Suprapubic skin (tissue), 4 donors: ENCODE measurements at regions not wholly inside any gene's neighbourhood (a gene's known extent, or its start where the extent isn't known, plus 50 kb on each side); places are given as distances from the start of the nearest gene placed in this dataset.

Source experiments
- DNase-seq, 2 donors: peaks; one replicate each; pipeline ENCODE4 v3.0.0-alpha.2; 2019; ENCODE audit warnings: low spot score in 2 of 2
- H3K27ac ChIP-seq: fragments of 200-600 bp; sonication (generic); one replicate; pipeline ENCODE4 v1.5.1; 2019
- H3K27me3 ChIP-seq: fragments of 200-600 bp; sonication (generic); one replicate; pipeline ENCODE4 v1.5.1; 2019
- H3K36me3 ChIP-seq: fragments of 200-600 bp; sonication (generic); one replicate; pipeline ENCODE4 v1.5.1; 2019
- H3K4me1 ChIP-seq: fragments of 200-600 bp; sonication (generic); one replicate; pipeline ENCODE4 v1.5.1; 2019
- H3K4me3 ChIP-seq: fragments of 200-600 bp; sonication (generic); one replicate; pipeline ENCODE4 v1.5.1; 2019; ENCODE audit warnings: mild to moderate bottlenecking
- H3K9me3 ChIP-seq: fragments of 200-600 bp; sonication (generic); one replicate; pipeline ENCODE4 v1.5.1; 2019
- EP300 ChIP-seq: sonication (generic); formaldehyde crosslinking; IDR thresholded peaks from one replicate; pipeline ENCODE4 v1.6.1; 2017; ENCODE audit warnings: antibody characterized with exemption
- POLR2A ChIP-seq, 2 donors: fragments of 450-650 bp; IDR thresholded peaks; one replicate each; pipeline ENCODE4 v1.6.1; 2017; ENCODE audit warnings: antibody characterized with exemption in 2 of 2, mild to moderate bottlenecking in 2 of 2, moderate library complexity in 2 of 2
- POLR2AphosphoS5 ChIP-seq, 3 donors: sonication (generic); formaldehyde crosslinking; IDR thresholded peaks; one replicate each; pipeline ENCODE4 v1.6.1; 2017; ENCODE audit warnings: antibody characterized with exemption in 3 of 3
- WGBS: methylation state at CpG from one replicate; pipeline ENCODE4 v1.1.5; 2018; 5-methylcytosine and 5-hydroxymethylcytosine counted together
- TF ChIP-seq, protein P1 (sequence below), 2 donors: fragments of 200-600 bp in 1 of 2; fragments of 450-650 bp in 1 of 2; sonication (generic) in 1 of 2; IDR thresholded peaks; one replicate each; pipeline ENCODE4 v1.5.1; 2016 to 2019; ENCODE audit warnings: antibody characterized with exemption in 2 of 2, mild to moderate bottlenecking in 1 of 2, moderate library complexity in 1 of 2

DNA sequence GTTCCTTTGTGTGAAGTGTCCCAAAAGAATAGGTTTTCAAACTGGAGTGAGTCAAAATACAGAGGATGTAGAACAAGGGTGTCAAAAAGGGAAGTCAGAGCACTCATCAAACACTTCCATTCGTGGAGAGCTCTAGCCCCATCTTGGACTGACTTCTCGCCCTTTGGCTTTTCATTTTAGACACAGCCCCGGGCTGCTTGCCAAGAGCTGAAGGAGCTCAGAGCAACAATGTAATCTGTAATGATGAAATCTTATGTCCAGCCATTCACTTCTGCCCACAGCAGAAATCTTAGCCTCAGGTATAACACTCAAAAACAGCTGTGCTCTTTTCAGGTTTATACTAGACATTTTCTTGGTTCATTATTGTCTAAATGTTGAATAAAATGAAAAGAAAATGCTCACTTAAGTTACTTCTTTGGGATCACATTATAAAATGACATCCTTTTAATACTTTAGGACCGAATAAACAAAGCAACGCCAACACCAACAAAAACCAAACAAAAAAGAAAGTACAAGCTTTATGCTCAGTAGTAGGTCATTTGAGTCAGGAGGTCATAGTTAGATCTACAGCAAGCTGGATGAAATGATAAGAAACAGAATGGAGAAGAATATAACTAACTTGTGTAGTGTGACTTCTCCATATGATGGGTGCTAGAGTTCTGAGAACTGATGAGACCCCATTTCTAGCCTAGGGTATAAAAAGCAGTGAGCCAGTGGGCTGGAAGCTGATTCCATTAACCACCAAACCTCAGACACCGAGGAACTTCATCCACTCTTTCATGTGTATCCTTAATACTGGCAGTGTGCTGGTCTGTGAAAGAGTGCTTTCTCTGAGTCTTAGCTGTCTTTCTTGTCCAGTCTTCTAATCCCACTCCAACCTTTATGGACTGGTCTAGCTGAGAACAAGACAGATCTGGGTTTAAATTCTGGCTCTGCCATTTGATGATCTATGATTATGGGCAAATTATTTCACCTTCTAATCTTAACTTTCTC lies 131.8 kb upstream of the SLC7A14 start:
- Histone ChIP-seq H3K36me3 (no peaks in the 10 kb centered on the region), H3K27ac (no peak overlapping the region), H3K4me3 (no peak overlapping the region), H3K9me3 (no peaks in the 10 kb centered on the region), H3K4me1 (peaks cover 3% of the 10 kb centered on the region), H3K27me3 (no peaks in the 10 kb centered on the region)
- DNase-seq: no peak
- TF ChIP-seq POLR2AphosphoS5 (IDR thresholded peaks at IDR 0.05): no peak
- TF ChIP-seq, protein P1, sequence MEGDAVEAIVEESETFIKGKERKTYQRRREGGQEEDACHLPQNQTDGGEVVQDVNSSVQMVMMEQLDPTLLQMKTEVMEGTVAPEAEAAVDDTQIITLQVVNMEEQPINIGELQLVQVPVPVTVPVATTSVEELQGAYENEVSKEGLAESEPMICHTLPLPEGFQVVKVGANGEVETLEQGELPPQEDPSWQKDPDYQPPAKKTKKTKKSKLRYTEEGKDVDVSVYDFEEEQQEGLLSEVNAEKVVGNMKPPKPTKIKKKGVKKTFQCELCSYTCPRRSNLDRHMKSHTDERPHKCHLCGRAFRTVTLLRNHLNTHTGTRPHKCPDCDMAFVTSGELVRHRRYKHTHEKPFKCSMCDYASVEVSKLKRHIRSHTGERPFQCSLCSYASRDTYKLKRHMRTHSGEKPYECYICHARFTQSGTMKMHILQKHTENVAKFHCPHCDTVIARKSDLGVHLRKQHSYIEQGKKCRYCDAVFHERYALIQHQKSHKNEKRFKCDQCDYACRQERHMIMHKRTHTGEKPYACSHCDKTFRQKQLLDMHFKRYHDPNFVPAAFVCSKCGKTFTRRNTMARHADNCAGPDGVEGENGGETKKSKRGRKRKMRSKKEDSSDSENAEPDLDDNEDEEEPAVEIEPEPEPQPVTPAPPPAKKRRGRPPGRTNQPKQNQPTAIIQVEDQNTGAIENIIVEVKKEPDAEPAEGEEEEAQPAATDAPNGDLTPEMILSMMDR (IDR thresholded peaks at IDR 0.05): no peak
- no peak for TF ChIP-seq POLR2A (IDR thresholded peaks at IDR 0.05)
- no peak for TF ChIP-seq EP300
- 75% methylated on average over 6 of the region's 6 CpGs for WGBS

DNA sequence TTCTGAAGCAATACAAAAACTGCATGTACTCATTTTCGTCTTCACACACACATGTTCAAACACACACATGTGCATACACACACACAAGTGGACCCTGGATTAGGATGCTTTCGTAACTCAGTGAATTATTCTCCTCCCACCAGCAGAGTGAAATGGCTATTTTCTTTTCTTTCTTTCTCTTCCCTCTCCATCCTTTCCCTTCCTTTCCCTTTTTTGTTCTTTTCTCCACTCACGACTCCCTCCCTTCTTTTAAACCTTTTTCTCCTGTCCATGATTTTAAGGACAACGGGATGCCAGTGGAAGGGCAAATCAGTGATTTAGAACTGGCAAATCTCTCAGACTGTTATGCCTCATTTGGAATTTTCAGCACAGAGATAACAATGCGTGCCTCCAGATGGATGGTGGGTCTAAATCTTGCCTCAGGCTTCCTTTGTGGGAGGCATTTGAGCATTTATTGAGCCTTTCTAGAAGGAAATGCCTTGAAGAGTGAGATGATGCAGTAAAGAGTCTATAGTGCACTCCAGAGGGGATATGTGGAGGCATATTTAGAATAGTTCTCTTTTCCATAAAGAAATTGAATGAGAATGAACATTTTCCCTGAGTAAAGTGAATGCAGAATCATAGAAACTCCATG lies 130.4 kb upstream of the SLC7A14 start:
- WGBS: 77% methylated on average over 5 of the region's 5 CpGs
- Histone ChIP-seq H3K4me3 (no peak overlapping the region), H3K27ac (no peak overlapping the region), H3K36me3 (no peaks in the 10 kb centered on the region), H3K27me3 (no peaks in the 10 kb centered on the region), H3K9me3 (no peaks in the 10 kb centered on the region), H3K4me1 (no peaks in the 10 kb centered on the region)
- no peak for DNase-seq
- TF ChIP-seq POLR2AphosphoS5 (IDR thresholded peaks at IDR 0.05) (no peak), EP300 (no peak), POLR2A (IDR thresholded peaks at IDR 0.05) (no peak)
- TF ChIP-seq, protein P1 (IDR thresholded peaks at IDR 0.05): no peak

DNA sequence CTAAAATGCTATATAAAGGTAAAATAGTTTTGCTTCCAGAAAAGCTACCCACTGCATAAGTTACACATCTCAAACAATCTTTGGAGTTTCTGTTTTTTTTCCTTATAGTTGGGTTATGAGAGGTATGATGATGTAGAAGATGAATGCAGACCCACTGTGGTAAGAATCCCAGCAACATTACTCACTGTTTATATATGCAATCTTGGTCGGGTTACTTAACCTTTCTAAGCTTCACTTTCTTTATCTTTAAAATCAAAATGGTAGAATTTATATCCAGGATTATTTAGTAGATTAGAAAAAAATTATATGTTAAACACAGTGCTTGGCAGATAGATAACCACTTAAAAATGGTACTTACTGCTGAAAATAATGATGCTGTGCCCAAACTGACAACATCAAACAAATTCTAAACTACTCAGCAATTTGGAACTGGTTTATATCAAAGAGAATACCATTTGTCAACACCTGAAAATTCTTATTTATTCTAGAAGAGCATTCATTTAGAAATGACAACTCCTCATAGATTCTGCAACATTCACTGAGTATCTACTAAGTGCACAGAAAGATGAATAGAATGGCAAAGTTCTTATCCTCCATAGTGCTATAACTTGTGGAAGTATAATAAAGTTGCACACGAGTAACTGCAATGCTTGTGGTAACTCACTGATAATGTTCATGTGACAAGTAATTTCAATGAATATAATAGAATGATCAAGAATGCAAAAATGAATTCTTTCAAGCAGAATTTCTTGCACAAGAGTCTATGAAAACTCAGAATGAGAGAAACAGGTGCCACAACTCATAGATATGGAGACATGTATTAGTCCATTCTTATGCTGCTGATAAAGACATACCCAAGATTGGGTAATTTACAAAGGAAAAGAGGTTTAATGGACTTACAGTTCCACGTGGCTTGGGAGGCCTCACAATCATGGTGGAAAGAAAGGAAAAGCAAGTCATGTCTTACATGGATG lies 129.0 kb upstream of the SLC7A14 start:
- H3K4me3 ChIP-seq: no peak overlapping the region
- DNase-seq: no peak
- no peaks in the 10 kb centered on the region for H3K27me3 ChIP-seq
- H3K36me3 ChIP-seq: no peaks in the 10 kb centered on the region
- WGBS: 68% methylated on average over 3 of the region's 3 CpGs
- peaks cover 4% of the 10 kb centered on the region for H3K9me3 ChIP-seq
- TF ChIP-seq POLR2A (IDR thresholded peaks at IDR 0.05) (no peak), EP300 (no peak), POLR2AphosphoS5 (IDR thresholded peaks at IDR 0.05) (no peak)
- TF ChIP-seq, protein P1 (IDR thresholded peaks at IDR 0.05): no peak
- H3K4me1 ChIP-seq: no peaks in the 10 kb centered on the region
- no peak overlapping the region for H3K27ac ChIP-seq

DNA sequence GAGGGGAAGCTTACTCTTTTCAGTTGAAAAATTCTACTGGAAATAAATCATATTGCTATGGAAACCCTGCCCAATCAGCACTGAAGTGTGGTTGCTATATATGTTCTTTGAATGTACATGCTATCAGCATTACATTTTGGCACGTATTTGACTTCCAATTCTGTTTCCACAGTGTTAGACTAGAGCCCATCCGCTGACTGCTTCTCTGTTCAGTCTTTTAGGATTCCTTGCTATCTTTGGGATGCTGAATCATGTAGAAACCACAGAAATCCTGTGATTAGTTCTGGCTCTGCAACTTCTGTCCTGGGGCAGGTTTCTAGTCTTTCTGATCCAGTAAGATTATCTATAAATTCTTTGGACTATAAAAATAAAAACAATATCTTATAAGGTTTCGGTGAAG lies 128.2 kb upstream of the SLC7A14 start:
- Histone ChIP-seq H3K9me3 (peaks cover 10% of the 10 kb centered on the region), H3K27me3 (no peaks in the 10 kb centered on the region), H3K36me3 (no peaks in the 10 kb centered on the region), H3K4me1 (no peaks in the 10 kb centered on the region), H3K27ac (no peak overlapping the region), H3K4me3 (no peak overlapping the region)
- DNase-seq: no peak
- no peak for TF ChIP-seq POLR2AphosphoS5 (IDR thresholded peaks at IDR 0.05)
- no peak for TF ChIP-seq EP300
- TF ChIP-seq, protein P1 (IDR thresholded peaks at IDR 0.05): no peak
- no peak for TF ChIP-seq POLR2A (IDR thresholded peaks at IDR 0.05)
- 65% methylated on average over 3 of the region's 3 CpGs for WGBS
